ENCODE measurements at regions not wholly inside any gene's neighbourhood (a gene's known extent, or its start where the extent isn't known, plus 50 kb on each side); places are given as distances from the start of the nearest gene placed in this dataset.
A peak's percentile ranks its signal among the peaks of the same experiment; 100 is the strongest.

DNA sequence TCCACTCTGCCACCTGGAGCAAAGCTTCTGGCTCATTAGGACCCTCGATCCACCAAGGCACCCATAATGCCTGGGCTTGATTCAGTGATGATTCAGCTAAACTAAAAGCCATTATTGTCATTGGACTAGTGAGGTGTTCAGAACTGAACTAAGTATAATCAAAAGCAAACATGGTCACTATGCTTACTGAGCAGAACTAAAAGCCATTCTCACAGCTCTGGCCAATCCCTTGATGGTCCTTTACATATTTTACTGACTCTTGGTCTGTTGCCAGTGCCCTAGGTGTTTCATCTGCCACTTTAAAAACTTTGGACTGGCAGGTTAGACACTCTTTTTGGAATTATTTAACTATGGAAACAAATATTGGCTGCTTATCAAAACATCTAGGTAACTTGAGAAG is 703.5 kb downstream of the FAT4 start:
- no peak for DNase-seq
- H3K9me3 ChIP-seq, result no peaks in the 10 kb centered on the region
- H3K4me3 ChIP-seq, result no peak overlapping the region
- H3K36me3 ChIP-seq, result no peaks in the 10 kb centered on the region
- intact Hi-C loops (cut with DNase I), result no loop called here
- no peaks in the 10 kb centered on the region for H3K27me3 ChIP-seq
- no peak overlapping the region for H3K27ac ChIP-seq
- TF ChIP-seq, protein P1, sequence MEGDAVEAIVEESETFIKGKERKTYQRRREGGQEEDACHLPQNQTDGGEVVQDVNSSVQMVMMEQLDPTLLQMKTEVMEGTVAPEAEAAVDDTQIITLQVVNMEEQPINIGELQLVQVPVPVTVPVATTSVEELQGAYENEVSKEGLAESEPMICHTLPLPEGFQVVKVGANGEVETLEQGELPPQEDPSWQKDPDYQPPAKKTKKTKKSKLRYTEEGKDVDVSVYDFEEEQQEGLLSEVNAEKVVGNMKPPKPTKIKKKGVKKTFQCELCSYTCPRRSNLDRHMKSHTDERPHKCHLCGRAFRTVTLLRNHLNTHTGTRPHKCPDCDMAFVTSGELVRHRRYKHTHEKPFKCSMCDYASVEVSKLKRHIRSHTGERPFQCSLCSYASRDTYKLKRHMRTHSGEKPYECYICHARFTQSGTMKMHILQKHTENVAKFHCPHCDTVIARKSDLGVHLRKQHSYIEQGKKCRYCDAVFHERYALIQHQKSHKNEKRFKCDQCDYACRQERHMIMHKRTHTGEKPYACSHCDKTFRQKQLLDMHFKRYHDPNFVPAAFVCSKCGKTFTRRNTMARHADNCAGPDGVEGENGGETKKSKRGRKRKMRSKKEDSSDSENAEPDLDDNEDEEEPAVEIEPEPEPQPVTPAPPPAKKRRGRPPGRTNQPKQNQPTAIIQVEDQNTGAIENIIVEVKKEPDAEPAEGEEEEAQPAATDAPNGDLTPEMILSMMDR (IDR thresholded peaks at IDR 0.05), result no peak
- TF ChIP-seq POLR2A (IDR thresholded peaks at IDR 0.05), result no peak
- no peak for TF ChIP-seq EP300 (IDR thresholded peaks at IDR 0.05)
- 74 to 85% methylated on average over 1 of the region's 1 CpG for WGBS, 2 donors
- H3K4me1 ChIP-seq, result peaks cover 0 to 6% (median 0%) of the 10 kb centered on the region in 4 donors

GRCh38 chr4:126023896-126024295 is 709.1 kb downstream of the FAT4 start:
- H3K36me3 ChIP-seq, result no peaks in the 10 kb centered on the region
- no peaks in the 10 kb centered on the region for H3K9me3 ChIP-seq
- intact Hi-C loops (cut with DNase I), result no loop called here
- TF ChIP-seq POLR2AphosphoS5 (IDR thresholded peaks at IDR 0.05), result peak in 1 of 4 donors; percentile 5
- no peak for TF ChIP-seq EP300 (IDR thresholded peaks at IDR 0.05)
- no peak for TF ChIP-seq POLR2A (IDR thresholded peaks at IDR 0.05)
- TF ChIP-seq, protein P1 (IDR thresholded peaks at IDR 0.05), result no peak
- H3K4me1 ChIP-seq, result peaks cover 0 to 17% (median 9%) of the 10 kb centered on the region in 4 donors
- WGBS, 2 donors, result 42 to 57% methylated on average over 3 of the region's 3 CpGs
- DNase-seq, result no peak
- no peak overlapping the region for H3K4me3 ChIP-seq
- no peaks in the 10 kb centered on the region for H3K27me3 ChIP-seq
- peak overlapping the region in 1 of 4 donors; percentile 23 for H3K27ac ChIP-seq

DNA sequence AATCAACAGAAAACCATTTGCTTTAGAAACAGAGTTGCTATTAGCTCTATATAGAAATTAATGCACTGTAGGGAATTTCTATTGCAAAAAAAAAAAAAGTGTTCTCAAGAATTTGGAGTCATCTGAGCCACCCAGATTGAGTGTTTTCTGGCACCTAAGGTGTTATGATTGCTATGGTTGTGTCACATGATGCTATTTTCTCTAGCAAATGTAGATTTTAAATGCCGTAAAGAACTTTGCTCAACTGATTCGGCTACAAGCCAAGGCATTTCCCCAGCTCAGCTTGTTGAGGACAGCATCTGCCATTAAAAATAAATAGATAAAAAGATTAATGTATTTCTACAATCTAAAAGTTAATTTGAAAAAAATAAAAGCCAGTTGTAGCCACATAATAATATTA is 712.8 kb downstream of the FAT4 start:
- WGBS, 2 donors, result 42 to 64% methylated on average over 2 of the region's 2 CpGs

GRCh38 chr4:126028876-126029275 is 714.1 kb downstream of the FAT4 start:
- H3K4me3 ChIP-seq, result no peak overlapping the region
- intact Hi-C loops (cut with DNase I), result no loop called here
- no peaks in the 10 kb centered on the region for H3K36me3 ChIP-seq
- H3K27me3 ChIP-seq, result no peaks in the 10 kb centered on the region
- no peak for DNase-seq
- TF ChIP-seq POLR2AphosphoS5 (IDR thresholded peaks at IDR 0.05) (no peak), POLR2A (IDR thresholded peaks at IDR 0.05) (no peak), EP300 (IDR thresholded peaks at IDR 0.05) (no peak)
- TF ChIP-seq, protein P1 (IDR thresholded peaks at IDR 0.05), result no peak
- peaks cover 0 to 6% (median 5%) of the 10 kb centered on the region in 4 donors for H3K4me1 ChIP-seq
- H3K27ac ChIP-seq, result no peak overlapping the region
- peaks cover 0 to 6% (median 0%) of the 10 kb centered on the region in 4 donors for H3K9me3 ChIP-seq

More for the DNA sequence above, 712.8 kb downstream of the FAT4 start:
- H3K36me3 ChIP-seq, result no peaks in the 10 kb centered on the region
- H3K4me3 ChIP-seq, result no peak overlapping the region
- H3K9me3 ChIP-seq, result peaks cover 0 to 6% (median 0%) of the 10 kb centered on the region in 4 donors
- intact Hi-C loops (cut with DNase I), result no loop called here
- H3K27ac ChIP-seq, result no peak overlapping the region
- H3K4me1 ChIP-seq, result peaks cover 0 to 12% (median 9%) of the 10 kb centered on the region in 4 donors
- no peaks in the 10 kb centered on the region for H3K27me3 ChIP-seq
- no peak for TF ChIP-seq POLR2AphosphoS5 (IDR thresholded peaks at IDR 0.05)
- TF ChIP-seq POLR2A (IDR thresholded peaks at IDR 0.05), result no peak
- no peak for TF ChIP-seq EP300 (IDR thresholded peaks at IDR 0.05)
- TF ChIP-seq, protein P1 (IDR thresholded peaks at IDR 0.05), result no peak
- DNase-seq, result no peak

GRCh38 chr4:126037231-126037630 is 722.5 kb downstream of the FAT4 start:
- 51 to 68% methylated on average over 2 of the region's 2 CpGs for WGBS, 2 donors
- Histone ChIP-seq H3K36me3 (no peaks in the 10 kb centered on the region), H3K4me1 (no peaks in the 10 kb centered on the region), H3K27me3 (no peaks in the 10 kb centered on the region), H3K4me3 (no peak overlapping the region), H3K9me3 (no peaks in the 10 kb centered on the region), H3K27ac (no peak overlapping the region)
- intact Hi-C loops (cut with DNase I), result no loop called here
- TF ChIP-seq POLR2A (IDR thresholded peaks at IDR 0.05) (no peak), POLR2AphosphoS5 (IDR thresholded peaks at IDR 0.05) (no peak), EP300 (IDR thresholded peaks at IDR 0.05) (no peak)
- TF ChIP-seq, protein P1 (IDR thresholded peaks at IDR 0.05), result no peak
- no peak for DNase-seq
